BLaER1 treated with 17β-estradiol and CSF1 and Interleukin-3, amounts not matched to agents 10 nM and 100 nM (cell line): ENCODE measurements at regions not wholly inside any gene's neighbourhood (a gene's known extent, or its start where the extent isn't known, plus 50 kb on each side); places are given as distances from the start of the nearest gene placed in this dataset.

Experiments
- H3K27ac ChIP-seq, 11 experiments: shearing (Covaris generic); formaldehyde crosslinking; 2 replicates each; pipeline ENCODE4 v1.8.1; 2022
- H3K27me3 ChIP-seq, 11 experiments: shearing (Covaris generic); formaldehyde crosslinking; 2 replicates each; pipeline ENCODE4 v1.8.1; 2022
- H3K36me3 ChIP-seq, 11 experiments: shearing (Covaris generic); formaldehyde crosslinking; 2 replicates each; pipeline ENCODE4 v1.8.1; 2022
- H3K4me1 ChIP-seq, 10 experiments: shearing (Covaris generic); formaldehyde crosslinking; 2 replicates each; pipeline ENCODE4 v1.8.1; 2022
- H3K4me2 ChIP-seq, 11 experiments: shearing (Covaris generic); formaldehyde crosslinking; 2 replicates each; pipeline ENCODE4 v1.8.1; 2022
- H3K4me3 ChIP-seq, 10 experiments: shearing (Covaris generic); formaldehyde crosslinking; 2 replicates each; pipeline ENCODE4 v1.8.1; 2022
- H3K9ac ChIP-seq, 11 experiments: shearing (Covaris generic); formaldehyde crosslinking; 2 replicates each; pipeline ENCODE4 v1.8.1; 2022
- H3K9me3 ChIP-seq, 11 experiments: shearing (Covaris generic); formaldehyde crosslinking; replicated peaks in 1 of 11; 2 replicates each; pipeline ENCODE4 v1.8.1; 2022
- H4K20me1 ChIP-seq, 11 experiments: shearing (Covaris generic); formaldehyde crosslinking; 2 replicates each; pipeline ENCODE4 v1.8.1; 2022
- Cebpa-rat ChIP-seq, 11 experiments: shearing (Covaris generic); IDR thresholded peaks; 2 replicates each; pipeline ENCODE4 v1.8.1; 2022

- H3K4me2 ChIP-seq: no peak overlapping the region
- H3K36me3 ChIP-seq: no peaks in the 10 kb centered on the region
- no peak for TF ChIP-seq Cebpa-rat (IDR thresholded peaks at IDR 0.05)
- no peaks in the 10 kb centered on the region; a peak in 1 of 20 replicates for H3K4me1 ChIP-seq
- no peak overlapping the region for H3K9ac ChIP-seq
- no peak overlapping the region for H3K4me3 ChIP-seq
- no peaks in the 10 kb centered on the region for H3K27me3 ChIP-seq
- no peaks in the 10 kb centered on the region for H4K20me1 ChIP-seq
- H3K27ac ChIP-seq: no peak overlapping the region
- no peaks in the 10 kb centered on the region for H3K9me3 ChIP-seq
Observed at GRCh38 chr9:18422296-18423036, 51.5 kb upstream of the ADAMTSL1 start.

GRCh38 chr9:18423791-18424531 lies 50.0 kb upstream of the ADAMTSL1 start:
- Histone ChIP-seq H3K36me3 (no peaks in the 10 kb centered on the region), H3K4me3 (no peak overlapping the region), H3K4me2 (no peak overlapping the region), H3K27me3 (no peaks in the 10 kb centered on the region), H4K20me1 (no peaks in the 10 kb centered on the region), H3K27ac (no peak overlapping the region), H3K9ac (no peak overlapping the region), H3K9me3 (no peaks in the 10 kb centered on the region), H3K4me1 (no peaks in the 10 kb centered on the region; a peak in 1 of 20 replicates)
- peak in 1 of 11 experiments; percentile 14; a peak in 1 of 22 replicates for TF ChIP-seq Cebpa-rat (IDR thresholded peaks at IDR 0.05)
